ENCODE measurements at regions not wholly inside any gene's neighbourhood (a gene's known extent, or its start where the extent isn't known, plus 50 kb on each side); places are given as distances from the start of the nearest gene placed in this dataset.
"Not testable (repeated sequence)": the region's sequence is repeated elsewhere in the genome, so short reads cannot be mapped to it uniquely, and the experiment has no call there.

GRCh38 chr1:232415481-232415880, 214.5 kb downstream of the SIPA1L2 start:
- H2BK5ac ChIP-seq (ENCODE audit: low read depth, low read length, poor library complexity, severe bottlenecking); POLR2A ChIA-PET (ENCODE audit: unreplicated experiment); H3K14ac ChIP-seq (replicated peaks; ENCODE audit: low read depth, low read length); in situ Hi-C loops (cut with MboI; ENCODE audit: low sequenced_read_pairs); H3K9me1 ChIP-seq (ENCODE audit: insufficient read depth, low read length); H3K4me2 ChIP-seq (ENCODE audit: low read depth, low read length); H2BK120ac ChIP-seq (ENCODE audit: low read depth, low read length); H4K91ac ChIP-seq (ENCODE audit: insufficient read depth, low read depth, low read length); BruUV-seq (replicated peaks); H3K4me1 ChIP-seq (ENCODE audit: control insufficient read depth, insufficient read depth, low read length); H4K20me1 ChIP-seq (ENCODE audit: insufficient read depth, low read length); H2AK5ac ChIP-seq (ENCODE audit: low read depth, low read length); H3K27ac ChIP-seq (ENCODE audit: insufficient read depth, low read length); H3K9ac ChIP-seq (ENCODE audit: low read depth, low read length); H2AK9ac ChIP-seq (replicated peaks; ENCODE audit: low read depth, low read length, poor library complexity); H3K79me1 ChIP-seq (ENCODE audit: low read depth in 1 of 2, low read length in 2 of 2); intact Hi-C loops (cut with micrococcal nuclease); H4K8ac ChIP-seq (ENCODE audit: low read depth in 2 of 2, low read length in 2 of 2); H3K56ac ChIP-seq (ENCODE audit: extremely low read depth, insufficient read depth, low read length); dilution Hi-C loops (cut with HindIII; ENCODE audit: low sequenced_read_pairs, unreplicated experiment); H2BK15ac ChIP-seq (ENCODE audit: low read depth, low read length); H3K18ac ChIP-seq (ENCODE audit: low read depth, low read length); DNase-seq; H3K4me3 ChIP-seq (ENCODE audit: insufficient read depth, low read depth, low read length); H3K9me3 ChIP-seq (ENCODE audit: control insufficient read depth, insufficient read depth, low read length); ATAC-seq (ENCODE audit: low read depth); H2AFZ ChIP-seq (replicated peaks; ENCODE audit: low read length, poor library complexity); H4K5ac ChIP-seq (ENCODE audit: low read depth, low read length); H3K4ac ChIP-seq (ENCODE audit: low read depth, low read length); CTCF ChIA-PET; H2BK20ac ChIP-seq (ENCODE audit: low read depth, low read length); H3K27me3 ChIP-seq (ENCODE audit: control insufficient read depth, insufficient read depth, low read length); H3K23ac ChIP-seq (ENCODE audit: low read depth, low read length): not testable (repeated sequence)
- H3K36me3 ChIP-seq (ENCODE audit: control insufficient read depth, insufficient read depth, low read length) = peaks cover 24% of the 10 kb centered on the region
- WGBS, 2 experiments (ENCODE audit: extremely low coverage in 2 of 2, insufficient read length in 1 of 2) = 54% methylated on average over 2 of the region's 10 CpGs; no CpG with 5 or more reads in 1 of the 2 experiments

Measured in IMR-90 (cell line).